Panc1 (cell line): ENCODE measurements at regions not wholly inside any gene's neighbourhood (a gene's known extent, or its start where the extent isn't known, plus 50 kb on each side); places are given as distances from the start of the nearest gene placed in this dataset.

ENCODE experiments used
- ATAC-seq: fragments of 200-7000 bp; cut with Tn5 transposase; 2 replicates; pipeline ENCODE4 v1.9.1; 2020; ENCODE audit warnings: mild to moderate bottlenecking, moderate library complexity
- BruUV-seq: library from RNA; stranded (reverse); fragments of 400-500 nt; replicated peaks from 2 replicates; lab custom pipeline; 2021; lab: Mats Ljungman, UMichigan
- CTCF ChIA-PET: fragments of 300-600 bp; sonication (Branson Sonifier 250); formaldehyde crosslinking; loops from one replicate; lab custom pipeline; 2022; ENCODE audit warnings: antibody characterized with exemption; lab: Charles Lee
- POLR2A ChIA-PET: fragments of 300-600 bp; sonication (Branson Sonifier 250); formaldehyde crosslinking; loops from one replicate; lab custom pipeline; 2022; ENCODE audit warnings: antibody characterized with exemption; lab: Charles Lee
- DNase-seq: peaks from one replicate; pipeline ENCODE4 v3.0.0-alpha.2; 2010; ENCODE audit warnings: low read depth, low spot score
- H3K27ac ChIP-seq: 2 replicates; pipeline ENCODE4 v1.5.1; 2011; ENCODE audit warnings: mild to moderate bottlenecking, low read length, inconsistent platforms
- H3K27me3 ChIP-seq: fragments of 200-500 bp; sonication (Bioruptor generic); 2 replicates; pipeline ENCODE4 v1.6.0; 2014; ENCODE audit warnings: low read length, inconsistent platforms; ENCODE audit not compliant: control insufficient read depth, insufficient read depth
- H3K36me3 ChIP-seq: fragments of 200-500 bp; sonication (Bioruptor generic); 2 replicates; pipeline ENCODE4 v1.5.1; 2014; ENCODE audit warnings: inconsistent platforms, mild to moderate bottlenecking, low read length, moderate library complexity; ENCODE audit not compliant: control insufficient read depth, insufficient read depth
- H3K4me1 ChIP-seq: 2 replicates; pipeline ENCODE4 v1.5.1; 2011; ENCODE audit warnings: inconsistent platforms, mild to moderate bottlenecking, low read length, moderate library complexity; ENCODE audit not compliant: control insufficient read depth, insufficient read depth
- H3K4me3 ChIP-seq, 2 experiments: 2 replicates each; pipeline ENCODE4 v1.5.1; 2011 to 2012; ENCODE audit warnings: low read depth in 2 of 2, low read length in 2 of 2, mild to moderate bottlenecking in 2 of 2, inconsistent platforms in 1 of 2, moderate library complexity in 1 of 2
- H3K9me3 ChIP-seq: fragments of 200-500 bp; sonication (Bioruptor generic); 2 replicates; pipeline ENCODE4 v1.5.1; 2014; ENCODE audit warnings: low read depth, mild to moderate bottlenecking, inconsistent platforms, low read length, moderate library complexity; ENCODE audit not compliant: control insufficient read depth, insufficient read depth
- POLR2AphosphoS5 ChIP-seq: IDR thresholded peaks from 2 replicates; pipeline ENCODE4 v1.6.1; 2012; ENCODE audit warnings: mild to moderate bottlenecking, low read depth, low read length, moderate library complexity
- SIN3A ChIP-seq: IDR thresholded peaks from 2 replicates; pipeline ENCODE4 v1.6.1; 2012; ENCODE audit warnings: low read depth, mild to moderate bottlenecking, low read length, moderate library complexity, borderline replicate concordance; ENCODE audit not compliant: insufficient read depth
- TCF7L2 ChIP-seq: IDR thresholded peaks from 2 replicates; pipeline ENCODE4 v1.6.1; 2011; ENCODE audit warnings: mild to moderate bottlenecking, low read depth, low read length, inconsistent platforms
- in situ Hi-C: cut with HindIII; loops from 2 replicates; pipeline ENCODE4 v1.10.0; 2016; ENCODE audit warnings: low sequenced_read_pairs, low pct_unique_long_range_greater_than_20kb
- intact Hi-C: fragments of 100-400 bp; cut with micrococcal nuclease; formaldehyde crosslinking; loops from one replicate; pipeline ENCODE4 v1.10.0; 2022; ENCODE audit not compliant: unreplicated experiment
- TF ChIP-seq, protein P1 (sequence below): fragments of 450-650 bp; IDR thresholded peaks from 2 replicates; pipeline ENCODE4 v1.5.1; 2017; ENCODE audit warnings: mild to moderate bottlenecking
- TF ChIP-seq, protein P2 (sequence below), 2 experiments: IDR thresholded peaks; 2 replicates each; pipeline ENCODE4 v1.6.1; 2011 to 2012; ENCODE audit warnings: low read depth in 2 of 2, control low read depth in 1 of 2, low read length in 1 of 2, mild to moderate bottlenecking in 1 of 2, moderate library complexity in 1 of 2; ENCODE audit not compliant: insufficient read depth in 1 of 2

DNA sequence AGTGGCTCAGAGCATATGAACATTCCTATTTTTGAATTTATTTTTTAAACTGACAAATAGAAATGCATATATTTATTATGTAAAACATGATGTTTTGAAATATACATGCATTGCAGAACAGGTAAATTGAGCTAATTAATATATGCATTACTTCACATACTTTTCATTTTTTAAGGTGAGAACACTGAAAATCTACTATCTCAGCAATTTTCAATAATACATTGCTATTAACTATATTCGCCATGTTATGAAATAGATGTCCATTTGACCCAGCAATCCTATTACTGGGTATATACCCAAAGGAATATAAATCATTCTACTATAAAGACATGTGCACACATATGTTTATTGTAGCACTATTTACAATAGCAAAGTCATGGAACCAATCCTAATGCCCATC lies 717.7 kb upstream of the PIK3C3 start:
- in situ Hi-C loops (no loop called here), intact Hi-C loops (no loop called here)
- H3K27ac ChIP-seq, result no peak overlapping the region
- no peaks in the 10 kb centered on the region for H3K27me3 ChIP-seq
- DNase-seq (no peak), ATAC-seq (no peak)
- BruUV-seq, result no TSS peak
- TF ChIP-seq, protein P1, sequence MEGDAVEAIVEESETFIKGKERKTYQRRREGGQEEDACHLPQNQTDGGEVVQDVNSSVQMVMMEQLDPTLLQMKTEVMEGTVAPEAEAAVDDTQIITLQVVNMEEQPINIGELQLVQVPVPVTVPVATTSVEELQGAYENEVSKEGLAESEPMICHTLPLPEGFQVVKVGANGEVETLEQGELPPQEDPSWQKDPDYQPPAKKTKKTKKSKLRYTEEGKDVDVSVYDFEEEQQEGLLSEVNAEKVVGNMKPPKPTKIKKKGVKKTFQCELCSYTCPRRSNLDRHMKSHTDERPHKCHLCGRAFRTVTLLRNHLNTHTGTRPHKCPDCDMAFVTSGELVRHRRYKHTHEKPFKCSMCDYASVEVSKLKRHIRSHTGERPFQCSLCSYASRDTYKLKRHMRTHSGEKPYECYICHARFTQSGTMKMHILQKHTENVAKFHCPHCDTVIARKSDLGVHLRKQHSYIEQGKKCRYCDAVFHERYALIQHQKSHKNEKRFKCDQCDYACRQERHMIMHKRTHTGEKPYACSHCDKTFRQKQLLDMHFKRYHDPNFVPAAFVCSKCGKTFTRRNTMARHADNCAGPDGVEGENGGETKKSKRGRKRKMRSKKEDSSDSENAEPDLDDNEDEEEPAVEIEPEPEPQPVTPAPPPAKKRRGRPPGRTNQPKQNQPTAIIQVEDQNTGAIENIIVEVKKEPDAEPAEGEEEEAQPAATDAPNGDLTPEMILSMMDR, result no peak
- TF ChIP-seq TCF7L2 (no peak), SIN3A (no peak), POLR2AphosphoS5 (no peak)
- TF ChIP-seq, protein P2, sequence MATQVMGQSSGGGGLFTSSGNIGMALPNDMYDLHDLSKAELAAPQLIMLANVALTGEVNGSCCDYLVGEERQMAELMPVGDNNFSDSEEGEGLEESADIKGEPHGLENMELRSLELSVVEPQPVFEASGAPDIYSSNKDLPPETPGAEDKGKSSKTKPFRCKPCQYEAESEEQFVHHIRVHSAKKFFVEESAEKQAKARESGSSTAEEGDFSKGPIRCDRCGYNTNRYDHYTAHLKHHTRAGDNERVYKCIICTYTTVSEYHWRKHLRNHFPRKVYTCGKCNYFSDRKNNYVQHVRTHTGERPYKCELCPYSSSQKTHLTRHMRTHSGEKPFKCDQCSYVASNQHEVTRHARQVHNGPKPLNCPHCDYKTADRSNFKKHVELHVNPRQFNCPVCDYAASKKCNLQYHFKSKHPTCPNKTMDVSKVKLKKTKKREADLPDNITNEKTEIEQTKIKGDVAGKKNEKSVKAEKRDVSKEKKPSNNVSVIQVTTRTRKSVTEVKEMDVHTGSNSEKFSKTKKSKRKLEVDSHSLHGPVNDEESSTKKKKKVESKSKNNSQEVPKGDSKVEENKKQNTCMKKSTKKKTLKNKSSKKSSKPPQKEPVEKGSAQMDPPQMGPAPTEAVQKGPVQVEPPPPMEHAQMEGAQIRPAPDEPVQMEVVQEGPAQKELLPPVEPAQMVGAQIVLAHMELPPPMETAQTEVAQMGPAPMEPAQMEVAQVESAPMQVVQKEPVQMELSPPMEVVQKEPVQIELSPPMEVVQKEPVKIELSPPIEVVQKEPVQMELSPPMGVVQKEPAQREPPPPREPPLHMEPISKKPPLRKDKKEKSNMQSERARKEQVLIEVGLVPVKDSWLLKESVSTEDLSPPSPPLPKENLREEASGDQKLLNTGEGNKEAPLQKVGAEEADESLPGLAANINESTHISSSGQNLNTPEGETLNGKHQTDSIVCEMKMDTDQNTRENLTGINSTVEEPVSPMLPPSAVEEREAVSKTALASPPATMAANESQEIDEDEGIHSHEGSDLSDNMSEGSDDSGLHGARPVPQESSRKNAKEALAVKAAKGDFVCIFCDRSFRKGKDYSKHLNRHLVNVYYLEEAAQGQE (IDR thresholded peaks at IDR 0.05; ENCODE audit: insufficient read depth in 1 of 2, low read depth in 2 of 2, low read length in 1 of 2), result no peak
- H3K9me3 ChIP-seq, result no peaks in the 10 kb centered on the region
- no peak overlapping the region for H3K4me3 ChIP-seq
- ChIA-PET POLR2A (no interaction called here), CTCF (no interaction called here)
- H3K4me1 ChIP-seq, result no peaks in the 10 kb centered on the region
- no peaks in the 10 kb centered on the region for H3K36me3 ChIP-seq

DNA sequence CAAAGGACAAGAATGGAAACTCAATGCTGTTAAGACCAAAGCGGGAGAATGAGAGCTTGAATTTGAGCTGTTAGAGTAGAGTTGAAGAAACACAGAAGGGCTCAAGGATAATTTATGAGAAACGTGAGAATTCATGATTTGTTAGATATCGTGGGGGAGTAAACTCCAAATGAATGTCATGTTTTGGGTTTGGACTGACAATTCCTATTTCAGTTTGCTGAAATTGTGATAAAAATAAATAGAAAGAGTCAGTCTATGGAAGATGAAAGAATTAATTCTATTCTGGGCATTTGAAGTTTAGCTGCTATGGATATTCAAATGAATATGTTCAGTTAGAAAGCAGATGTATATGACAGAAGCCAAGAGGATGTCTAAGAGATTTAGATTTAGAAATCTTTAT lies 723.4 kb upstream of the PIK3C3 start:
- no peak for ATAC-seq
- no peak for DNase-seq
- ChIA-PET CTCF (no interaction called here), POLR2A (no interaction called here)
- TF ChIP-seq, protein P1, result no peak
- TF ChIP-seq, protein P2 (IDR thresholded peaks at IDR 0.05; ENCODE audit: insufficient read depth in 1 of 2, low read depth in 2 of 2, low read length in 1 of 2), result no peak
- no peak for TF ChIP-seq TCF7L2
- no peak for TF ChIP-seq POLR2AphosphoS5
- no peak for TF ChIP-seq SIN3A
- intact Hi-C loops (no loop called here), in situ Hi-C loops (no loop called here)
- Histone ChIP-seq H3K4me1 (no peaks in the 10 kb centered on the region), H3K9me3 (no peaks in the 10 kb centered on the region), H3K36me3 (no peaks in the 10 kb centered on the region), H3K27ac (no peak overlapping the region), H3K4me3 (no peak overlapping the region), H3K27me3 (no peaks in the 10 kb centered on the region)
- BruUV-seq, result no TSS peak
